Body of pancreas (tissue), 4 donors: ENCODE measurements at regions not wholly inside any gene's neighbourhood (a gene's known extent, or its start where the extent isn't known, plus 50 kb on each side); places are given as distances from the start of the nearest gene placed in this dataset.
"Not testable (repeated sequence)": the region's sequence is repeated elsewhere in the genome, so short reads cannot be mapped to it uniquely, and the experiment has no call there.

ENCODE experiments used
- POLR2A ChIP-seq, 3 donors: fragments of 450-650 bp; IDR thresholded peaks; one replicate each; pipeline ENCODE4 v1.6.1; 2016; ENCODE audit warnings: antibody characterized with exemption in 3 of 3, mild to moderate bottlenecking in 2 of 3
- TF ChIP-seq, protein P1 (sequence below), 7 experiments: fragments of 450-650 bp in 4 of 7; fragments of 200-600 bp in 3 of 7; sonication (generic) in 3 of 7; IDR thresholded peaks; one replicate each; pipeline ENCODE4 v1.5.1; 2016 to 2019; ENCODE audit warnings: antibody characterized with exemption in 7 of 7

GRCh38 chr4:3876057-3876845 lies 110.1 kb downstream of the ADRA2C start:
- TF ChIP-seq, protein P1, sequence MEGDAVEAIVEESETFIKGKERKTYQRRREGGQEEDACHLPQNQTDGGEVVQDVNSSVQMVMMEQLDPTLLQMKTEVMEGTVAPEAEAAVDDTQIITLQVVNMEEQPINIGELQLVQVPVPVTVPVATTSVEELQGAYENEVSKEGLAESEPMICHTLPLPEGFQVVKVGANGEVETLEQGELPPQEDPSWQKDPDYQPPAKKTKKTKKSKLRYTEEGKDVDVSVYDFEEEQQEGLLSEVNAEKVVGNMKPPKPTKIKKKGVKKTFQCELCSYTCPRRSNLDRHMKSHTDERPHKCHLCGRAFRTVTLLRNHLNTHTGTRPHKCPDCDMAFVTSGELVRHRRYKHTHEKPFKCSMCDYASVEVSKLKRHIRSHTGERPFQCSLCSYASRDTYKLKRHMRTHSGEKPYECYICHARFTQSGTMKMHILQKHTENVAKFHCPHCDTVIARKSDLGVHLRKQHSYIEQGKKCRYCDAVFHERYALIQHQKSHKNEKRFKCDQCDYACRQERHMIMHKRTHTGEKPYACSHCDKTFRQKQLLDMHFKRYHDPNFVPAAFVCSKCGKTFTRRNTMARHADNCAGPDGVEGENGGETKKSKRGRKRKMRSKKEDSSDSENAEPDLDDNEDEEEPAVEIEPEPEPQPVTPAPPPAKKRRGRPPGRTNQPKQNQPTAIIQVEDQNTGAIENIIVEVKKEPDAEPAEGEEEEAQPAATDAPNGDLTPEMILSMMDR (IDR thresholded peaks at IDR 0.05), result not testable (repeated sequence)
- TF ChIP-seq POLR2A (IDR thresholded peaks at IDR 0.05), result not testable (repeated sequence)
